Putamen (tissue), 1 donor: ENCODE measurements at regions not wholly inside any gene's neighbourhood (a gene's known extent, or its start where the extent isn't known, plus 50 kb on each side); places are given as distances from the start of the nearest gene placed in this dataset.
"Not testable (repeated sequence)": the region's sequence is repeated elsewhere in the genome, so short reads cannot be mapped to it uniquely, and the experiment has no call there.

Experiments
- DNase-seq: peaks from one replicate; pipeline ENCODE4 v3.0.0-alpha.2; 2016; ENCODE audit warnings: low spot score

- no peak for DNase-seq
These were observed 228.9 kb downstream of the ADCYAP1 start for GRCh38 chr18:1133541-1133940.

GRCh38 chr18:1147730-1148129, 243.1 kb downstream of the ADCYAP1 start:
- no peak for DNase-seq

GRCh38 chr18:1149709-1150108, 245.0 kb downstream of the ADCYAP1 start:
- DNase-seq = no peak

GRCh38 chr18:1150344-1150743, 245.7 kb downstream of the ADCYAP1 start:
- no peak for DNase-seq

GRCh38 chr18:1152958-1153357, 248.3 kb downstream of the ADCYAP1 start:
- DNase-seq = not testable (repeated sequence)

- no peak for DNase-seq
These were observed 268.9 kb downstream of the ADCYAP1 start for GRCh38 chr18:1173593-1173992.

GRCh38 chr18:1177232-1177631, 272.6 kb downstream of the ADCYAP1 start:
- no peak for DNase-seq

GRCh38 chr18:1191341-1191740, 286.7 kb downstream of the ADCYAP1 start:
- no peak for DNase-seq

- DNase-seq = no peak
These were observed 308.5 kb downstream of the ADCYAP1 start for GRCh38 chr18:1213126-1213525.

GRCh38 chr18:1222880-1223279, 318.2 kb downstream of the ADCYAP1 start:
- DNase-seq = no peak

GRCh38 chr18:1227025-1227424, 322.4 kb downstream of the ADCYAP1 start:
- DNase-seq = no peak

- no peak for DNase-seq
These were observed 325.0 kb downstream of the ADCYAP1 start for GRCh38 chr18:1229634-1230033.

- no peak for DNase-seq
These were observed 328.2 kb downstream of the ADCYAP1 start for GRCh38 chr18:1232867-1233266.

- DNase-seq = no peak
These were observed 336.0 kb downstream of the ADCYAP1 start for GRCh38 chr18:1240701-1241100.

- no peak for DNase-seq
These were observed 339.9 kb downstream of the ADCYAP1 start for GRCh38 chr18:1244397-1245122.

- DNase-seq = no peak
These were observed 342.2 kb downstream of the ADCYAP1 start for GRCh38 chr18:1246827-1247226.

- DNase-seq = no peak
These were observed 347.9 kb downstream of the ADCYAP1 start for GRCh38 chr18:1252534-1252933.

GRCh38 chr18:1252936-1253335, 348.3 kb downstream of the ADCYAP1 start:
- no peak for DNase-seq

GRCh38 chr18:1253827-1254226, 349.2 kb downstream of the ADCYAP1 start:
- DNase-seq = no peak

- DNase-seq = no peak
These were observed 356.4 kb downstream of the ADCYAP1 start for GRCh38 chr18:1261054-1261453.

- no peak for DNase-seq
These were observed 362.4 kb downstream of the ADCYAP1 start for GRCh38 chr18:1267021-1267420.

GRCh38 chr18:1270081-1270480, 365.4 kb downstream of the ADCYAP1 start:
- DNase-seq = no peak

GRCh38 chr18:1273469-1273868, 368.8 kb downstream of the ADCYAP1 start:
- no peak for DNase-seq

- DNase-seq = no peak
These were observed 387.5 kb downstream of the ADCYAP1 start for GRCh38 chr18:1292167-1292566.
